WTC11 (cell line): ENCODE measurements at regions not wholly inside any gene's neighbourhood (a gene's known extent, or its start where the extent isn't known, plus 50 kb on each side); places are given as distances from the start of the nearest gene placed in this dataset.

Source experiments
- ATAC-seq: fragments of 200-7000 bp; cut with Tn5 transposase; 2 replicates; pipeline ENCODE4 v1.10.0; 2021; ENCODE audit warnings: mild to moderate bottlenecking, moderate library complexity
- CTCF ChIA-PET: fragments of 300-600 bp; sonication (Branson Sonifier 250); formaldehyde crosslinking; loops from one replicate; lab custom pipeline; 2021; ENCODE audit warnings: antibody characterized with exemption; lab: Charles Lee
- POLR2A ChIA-PET: fragments of 350-600 bp; sonication (Branson Sonifier 250); formaldehyde crosslinking; loops from one replicate; lab custom pipeline; 2021; ENCODE audit warnings: antibody characterized with exemption; lab: Charles Lee
- DNase-seq: peaks from one replicate; pipeline ENCODE4 v3.0.0; 2021; ENCODE audit warnings: low spot score
- H3K27ac Mint-ChIP-seq: 2 replicates; pipeline ENCODE4 v1.8.0; 2021; ENCODE audit warnings: mixed read lengths
- H3K27me3 Mint-ChIP-seq: 2 replicates; pipeline ENCODE4 v1.8.0; 2021; ENCODE audit warnings: low read depth, mild to moderate bottlenecking, moderate library complexity, mixed read lengths
- H3K36me3 Mint-ChIP-seq: 2 replicates; pipeline ENCODE4 v1.8.0; 2021; ENCODE audit warnings: mixed read lengths
- H3K4me1 Mint-ChIP-seq: 2 replicates; pipeline ENCODE4 v1.8.0; 2022; ENCODE audit warnings: mixed read lengths
- H3K4me3 Mint-ChIP-seq: 2 replicates; pipeline ENCODE4 v1.8.0; 2021; ENCODE audit warnings: mild to moderate bottlenecking, moderate library complexity, mixed read lengths
- H3K9me3 Mint-ChIP-seq: 2 replicates; pipeline ENCODE4 v1.8.0; 2021; ENCODE audit warnings: mixed read lengths
- ATF1 ChIP-seq: sonication (generic); formaldehyde crosslinking; IDR thresholded peaks from 2 replicates; pipeline ENCODE4 v1.8.1; 2023; ENCODE audit warnings: mild to moderate bottlenecking, moderate library complexity, missing genetic modification reagents
- CBFB ChIP-seq: sonication (generic); formaldehyde crosslinking; IDR thresholded peaks from 2 replicates; pipeline ENCODE4 v1.8.1; 2022; ENCODE audit warnings: mild to moderate bottlenecking, low read depth, missing genetic modification reagents
- ESRRA ChIP-seq: sonication (generic); formaldehyde crosslinking; IDR thresholded peaks from 2 replicates; pipeline ENCODE4 v1.8.1; 2022; ENCODE audit warnings: mild to moderate bottlenecking, missing genetic modification reagents, borderline replicate concordance
- FOXK1 ChIP-seq: sonication (generic); formaldehyde crosslinking; IDR thresholded peaks from 2 replicates; pipeline ENCODE4 v1.8.0; 2022; ENCODE audit warnings: mild to moderate bottlenecking, moderate library complexity, missing genetic modification reagents
- GTF2I ChIP-seq: fragments of 250-450 bp; sonication (Bioruptor Pico); conservative IDR thresholded peaks from 2 replicates; pipeline ENCODE4 v1.4.0; 2021; ENCODE audit warnings: mild to moderate bottlenecking
- IRF2 ChIP-seq: sonication (generic); formaldehyde crosslinking; IDR thresholded peaks from 2 replicates; pipeline ENCODE4 v1.8.0; 2022; ENCODE audit warnings: low read depth, missing genetic modification reagents, borderline replicate concordance
- MXD4 ChIP-seq: fragments of 250-450 bp; sonication (Bioruptor Pico); IDR thresholded peaks from 2 replicates; pipeline ENCODE4 v1.8.0; 2021; ENCODE audit warnings: mild to moderate bottlenecking, moderate library complexity, borderline replicate concordance
- NR1H2 ChIP-seq: sonication (generic); formaldehyde crosslinking; IDR thresholded peaks from 2 replicates; pipeline ENCODE4 v1.9.0; 2021; ENCODE audit warnings: mild to moderate bottlenecking, moderate library complexity, missing genetic modification reagents
- RORB ChIP-seq: fragments of 250-450 bp; sonication (Bioruptor Pico); IDR thresholded peaks from 2 replicates; pipeline ENCODE4 v1.9.0; 2021; ENCODE audit warnings: mild to moderate bottlenecking
- ZNF121 ChIP-seq: sonication (generic); formaldehyde crosslinking; IDR thresholded peaks from 2 replicates; pipeline ENCODE4 v1.8.0; 2023; ENCODE audit warnings: missing genetic modification reagents
- ZNF138 ChIP-seq: sonication (generic); formaldehyde crosslinking; conservative IDR thresholded peaks from 2 replicates; pipeline ENCODE4 v1.8.1; 2022; ENCODE audit warnings: mild to moderate bottlenecking, moderate library complexity, missing genetic modification reagents
- ZNF396 ChIP-seq: fragments of 250-450 bp; sonication (Bioruptor Pico); IDR thresholded peaks from 2 replicates; pipeline ENCODE4 v1.8.0; 2021; ENCODE audit warnings: mild to moderate bottlenecking, moderate library complexity, borderline replicate concordance
- TF ChIP-seq, protein P1 (sequence below): sonication (generic); formaldehyde crosslinking; IDR thresholded peaks from 2 replicates; pipeline ENCODE4 v1.8.1; 2023; ENCODE audit warnings: mild to moderate bottlenecking, missing genetic modification reagents, moderate library complexity
- TF ChIP-seq, protein P2 (sequence below): sonication (generic); formaldehyde crosslinking; IDR thresholded peaks from 2 replicates; pipeline ENCODE4 v1.8.1; 2023; ENCODE audit warnings: mild to moderate bottlenecking, missing genetic modification reagents
- TF ChIP-seq, protein P3 (sequence below): fragments of 250-450 bp; sonication (Bioruptor Pico); IDR thresholded peaks from 2 replicates; pipeline ENCODE4 v1.9.0; 2021; ENCODE audit warnings: mild to moderate bottlenecking, borderline replicate concordance
- TF ChIP-seq, protein P4 (sequence below): sonication (generic); formaldehyde crosslinking; IDR thresholded peaks from 2 replicates; pipeline ENCODE4 v1.8.1; 2022; ENCODE audit warnings: missing genetic modification reagents, borderline replicate concordance
- TF ChIP-seq, protein P5 (sequence below): fragments of 250-450 bp; sonication (Bioruptor Pico); IDR thresholded peaks from 2 replicates; pipeline ENCODE4 v1.9.0; 2021; ENCODE audit warnings: moderate library complexity, mild to moderate bottlenecking, inconsistent platforms, borderline replicate concordance
- TF ChIP-seq, protein P6 (sequence below): fragments of 250-450 bp; sonication (Bioruptor Pico); IDR thresholded peaks from 2 replicates; pipeline ENCODE4 v1.8.0; 2021; ENCODE audit warnings: mild to moderate bottlenecking
- TF ChIP-seq, protein P7 (sequence below): fragments of 250-450 bp; sonication (Bioruptor Pico); IDR thresholded peaks from 2 replicates; pipeline ENCODE4 v1.9.0; 2021; ENCODE audit warnings: mild to moderate bottlenecking

DNA sequence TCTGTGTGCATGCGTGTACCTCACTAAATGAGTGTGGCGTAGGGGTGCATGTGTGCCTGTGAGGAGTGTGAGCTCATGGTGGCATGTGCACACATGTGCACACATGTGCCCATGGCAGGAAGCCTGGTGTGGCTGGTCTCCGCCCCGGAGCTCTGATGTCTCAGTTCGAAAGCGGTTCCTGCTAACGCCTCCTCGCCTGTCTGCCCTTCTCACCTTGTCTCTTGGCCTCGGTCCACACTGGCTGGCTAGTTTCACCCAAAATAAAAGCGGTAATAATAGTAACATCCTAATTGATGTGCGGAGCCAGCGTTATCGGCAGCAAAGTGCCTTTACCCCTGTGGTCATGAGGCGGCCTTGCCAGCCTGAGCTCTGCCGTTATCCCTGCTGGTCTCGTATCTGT, 1190.4 kb downstream of the BRD1 start (continued):
- TF ChIP-seq, protein P1, sequence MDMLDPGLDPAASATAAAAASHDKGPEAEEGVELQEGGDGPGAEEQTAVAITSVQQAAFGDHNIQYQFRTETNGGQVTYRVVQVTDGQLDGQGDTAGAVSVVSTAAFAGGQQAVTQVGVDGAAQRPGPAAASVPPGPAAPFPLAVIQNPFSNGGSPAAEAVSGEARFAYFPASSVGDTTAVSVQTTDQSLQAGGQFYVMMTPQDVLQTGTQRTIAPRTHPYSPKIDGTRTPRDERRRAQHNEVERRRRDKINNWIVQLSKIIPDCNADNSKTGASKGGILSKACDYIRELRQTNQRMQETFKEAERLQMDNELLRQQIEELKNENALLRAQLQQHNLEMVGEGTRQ (CRISPR knock-in tag): no peak
- TF ChIP-seq, protein P2, sequence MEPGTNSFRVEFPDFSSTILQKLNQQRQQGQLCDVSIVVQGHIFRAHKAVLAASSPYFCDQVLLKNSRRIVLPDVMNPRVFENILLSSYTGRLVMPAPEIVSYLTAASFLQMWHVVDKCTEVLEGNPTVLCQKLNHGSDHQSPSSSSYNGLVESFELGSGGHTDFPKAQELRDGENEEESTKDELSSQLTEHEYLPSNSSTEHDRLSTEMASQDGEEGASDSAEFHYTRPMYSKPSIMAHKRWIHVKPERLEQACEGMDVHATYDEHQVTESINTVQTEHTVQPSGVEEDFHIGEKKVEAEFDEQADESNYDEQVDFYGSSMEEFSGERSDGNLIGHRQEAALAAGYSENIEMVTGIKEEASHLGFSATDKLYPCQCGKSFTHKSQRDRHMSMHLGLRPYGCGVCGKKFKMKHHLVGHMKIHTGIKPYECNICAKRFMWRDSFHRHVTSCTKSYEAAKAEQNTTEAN (CRISPR knock-in tag): no peak
- TF ChIP-seq, protein P3, sequence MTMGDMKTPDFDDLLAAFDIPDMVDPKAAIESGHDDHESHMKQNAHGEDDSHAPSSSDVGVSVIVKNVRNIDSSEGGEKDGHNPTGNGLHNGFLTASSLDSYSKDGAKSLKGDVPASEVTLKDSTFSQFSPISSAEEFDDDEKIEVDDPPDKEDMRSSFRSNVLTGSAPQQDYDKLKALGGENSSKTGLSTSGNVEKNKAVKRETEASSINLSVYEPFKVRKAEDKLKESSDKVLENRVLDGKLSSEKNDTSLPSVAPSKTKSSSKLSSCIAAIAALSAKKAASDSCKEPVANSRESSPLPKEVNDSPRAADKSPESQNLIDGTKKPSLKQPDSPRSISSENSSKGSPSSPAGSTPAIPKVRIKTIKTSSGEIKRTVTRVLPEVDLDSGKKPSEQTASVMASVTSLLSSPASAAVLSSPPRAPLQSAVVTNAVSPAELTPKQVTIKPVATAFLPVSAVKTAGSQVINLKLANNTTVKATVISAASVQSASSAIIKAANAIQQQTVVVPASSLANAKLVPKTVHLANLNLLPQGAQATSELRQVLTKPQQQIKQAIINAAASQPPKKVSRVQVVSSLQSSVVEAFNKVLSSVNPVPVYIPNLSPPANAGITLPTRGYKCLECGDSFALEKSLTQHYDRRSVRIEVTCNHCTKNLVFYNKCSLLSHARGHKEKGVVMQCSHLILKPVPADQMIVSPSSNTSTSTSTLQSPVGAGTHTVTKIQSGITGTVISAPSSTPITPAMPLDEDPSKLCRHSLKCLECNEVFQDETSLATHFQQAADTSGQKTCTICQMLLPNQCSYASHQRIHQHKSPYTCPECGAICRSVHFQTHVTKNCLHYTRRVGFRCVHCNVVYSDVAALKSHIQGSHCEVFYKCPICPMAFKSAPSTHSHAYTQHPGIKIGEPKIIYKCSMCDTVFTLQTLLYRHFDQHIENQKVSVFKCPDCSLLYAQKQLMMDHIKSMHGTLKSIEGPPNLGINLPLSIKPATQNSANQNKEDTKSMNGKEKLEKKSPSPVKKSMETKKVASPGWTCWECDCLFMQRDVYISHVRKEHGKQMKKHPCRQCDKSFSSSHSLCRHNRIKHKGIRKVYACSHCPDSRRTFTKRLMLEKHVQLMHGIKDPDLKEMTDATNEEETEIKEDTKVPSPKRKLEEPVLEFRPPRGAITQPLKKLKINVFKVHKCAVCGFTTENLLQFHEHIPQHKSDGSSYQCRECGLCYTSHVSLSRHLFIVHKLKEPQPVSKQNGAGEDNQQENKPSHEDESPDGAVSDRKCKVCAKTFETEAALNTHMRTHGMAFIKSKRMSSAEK (CRISPR knock-in tag): no peak

DNA sequence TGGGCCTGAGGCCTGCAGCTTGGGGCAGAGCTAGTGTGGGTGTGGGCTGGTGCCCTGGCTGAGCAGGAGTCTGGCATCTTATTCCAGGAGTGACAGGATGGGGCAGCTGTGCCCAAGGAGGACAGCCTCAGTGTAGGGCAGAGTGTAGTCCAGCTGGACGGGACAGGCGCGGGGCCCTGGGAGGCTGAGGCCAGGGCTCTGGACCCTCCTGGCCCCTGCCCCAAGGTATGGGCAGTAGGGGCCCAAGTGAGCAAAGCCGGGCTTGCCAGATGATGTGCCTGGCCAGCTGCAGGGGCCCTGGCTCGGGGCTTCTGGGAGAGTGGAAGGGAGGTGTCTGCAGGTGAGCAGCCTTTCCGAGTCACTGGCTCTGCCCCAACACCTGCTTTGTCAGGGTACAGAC, 1190.9 kb downstream of the BRD1 start:
- CTCF ChIA-PET: no interaction called here
- H3K4me3 Mint-ChIP-seq: no peak overlapping the region
- no peaks in the 10 kb centered on the region for H3K27me3 Mint-ChIP-seq
- no peaks in the 10 kb centered on the region for H3K9me3 Mint-ChIP-seq
- no peak overlapping the region for H3K27ac Mint-ChIP-seq
- no peaks in the 10 kb centered on the region for H3K4me1 Mint-ChIP-seq
- ATAC-seq (no peak), DNase-seq (no peak)
- POLR2A ChIA-PET: no interaction called here
- no peaks in the 10 kb centered on the region for H3K36me3 Mint-ChIP-seq
- TF ChIP-seq ATF1 (CRISPR knock-in tag): no peak

DNA sequence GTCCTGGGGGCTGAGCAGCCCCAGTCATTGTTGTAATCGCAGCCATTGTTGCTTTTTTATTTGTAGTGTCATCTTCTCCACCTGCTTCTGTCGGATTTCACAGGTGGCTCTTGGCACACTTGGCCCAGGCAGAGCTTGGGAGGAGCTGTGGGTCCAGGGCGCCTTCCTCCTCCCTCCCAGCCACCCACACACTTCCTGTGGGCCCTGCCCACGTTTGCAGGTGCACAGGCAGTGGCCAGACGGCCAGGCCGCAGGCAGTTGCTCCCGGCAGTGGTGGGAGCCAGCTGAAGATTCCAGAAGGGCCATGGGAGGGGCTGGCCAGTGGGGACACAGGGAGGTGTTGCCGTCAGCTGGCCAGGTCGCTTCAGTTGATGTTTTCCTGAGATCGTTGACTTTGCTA, 1191.9 kb downstream of the BRD1 start:
- H3K4me1 Mint-ChIP-seq: no peaks in the 10 kb centered on the region
- ATAC-seq (no peak), DNase-seq (no peak)
- H3K36me3 Mint-ChIP-seq: no peaks in the 10 kb centered on the region
- TF ChIP-seq NR1H2 (CRISPR knock-in tag) (no peak), GTF2I (CRISPR knock-in tag) (no peak), FOXK1 (CRISPR knock-in tag) (no peak)
- H3K27me3 Mint-ChIP-seq: no peaks in the 10 kb centered on the region
- H3K4me3 Mint-ChIP-seq: no peak overlapping the region
- ChIA-PET CTCF (no interaction called here), POLR2A (no interaction called here)
- H3K9me3 Mint-ChIP-seq: no peaks in the 10 kb centered on the region
- H3K27ac Mint-ChIP-seq: peak overlapping the region; percentile 83; the same call in 1 of the 2 replicates

DNA sequence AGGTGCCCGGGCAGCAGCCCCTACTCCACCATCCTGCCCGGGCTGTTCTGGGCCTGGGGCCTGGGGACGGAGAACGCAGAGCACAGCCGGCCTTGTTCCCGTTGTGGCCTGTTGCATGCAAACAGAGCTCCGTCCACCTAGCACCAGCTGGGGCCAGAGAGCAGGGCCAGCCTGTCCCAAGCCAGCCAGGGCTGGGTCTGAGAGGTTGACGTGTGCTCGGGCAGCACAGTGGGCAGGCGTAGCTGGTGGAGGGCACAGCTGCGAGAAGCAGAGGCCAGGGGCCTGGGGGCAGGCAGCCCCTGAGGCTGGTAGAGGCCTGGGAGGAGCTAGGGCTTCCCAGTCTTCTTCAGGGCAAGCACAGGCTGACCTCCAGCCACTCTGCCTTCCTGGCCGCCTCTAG, 1192.6 kb downstream of the BRD1 start:
- DNase-seq (no peak), ATAC-seq (no peak)
- Mint-ChIP-seq H3K27ac (no peak overlapping the region), H3K4me3 (no peak overlapping the region), H3K4me1 (no peaks in the 10 kb centered on the region; the same call in 1 of the 2 replicates), H3K36me3 (no peaks in the 10 kb centered on the region), H3K27me3 (no peaks in the 10 kb centered on the region), H3K9me3 (no peaks in the 10 kb centered on the region)
- TF ChIP-seq, protein P4, sequence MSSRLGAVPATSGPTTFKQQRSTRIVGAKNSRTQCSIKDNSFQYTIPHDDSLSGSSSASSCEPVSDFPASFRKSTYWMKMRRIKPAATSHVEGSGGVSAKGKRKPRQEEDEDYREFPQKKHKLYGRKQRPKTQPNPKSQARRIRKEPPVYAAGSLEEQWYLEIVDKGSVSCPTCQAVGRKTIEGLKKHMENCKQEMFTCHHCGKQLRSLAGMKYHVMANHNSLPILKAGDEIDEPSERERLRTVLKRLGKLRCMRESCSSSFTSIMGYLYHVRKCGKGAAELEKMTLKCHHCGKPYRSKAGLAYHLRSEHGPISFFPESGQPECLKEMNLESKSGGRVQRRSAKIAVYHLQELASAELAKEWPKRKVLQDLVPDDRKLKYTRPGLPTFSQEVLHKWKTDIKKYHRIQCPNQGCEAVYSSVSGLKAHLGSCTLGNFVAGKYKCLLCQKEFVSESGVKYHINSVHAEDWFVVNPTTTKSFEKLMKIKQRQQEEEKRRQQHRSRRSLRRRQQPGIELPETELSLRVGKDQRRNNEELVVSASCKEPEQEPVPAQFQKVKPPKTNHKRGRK (CRISPR knock-in tag): no peak
- TF ChIP-seq ESRRA (CRISPR knock-in tag) (no peak), CBFB (no peak), ZNF121 (no peak), ATF1 (CRISPR knock-in tag) (no peak), ZNF396 (no peak), ZNF138 (CRISPR knock-in tag) (no peak), IRF2 (CRISPR knock-in tag) (no peak), MXD4 (no peak), RORB (CRISPR knock-in tag) (no peak)
- TF ChIP-seq, protein P5, sequence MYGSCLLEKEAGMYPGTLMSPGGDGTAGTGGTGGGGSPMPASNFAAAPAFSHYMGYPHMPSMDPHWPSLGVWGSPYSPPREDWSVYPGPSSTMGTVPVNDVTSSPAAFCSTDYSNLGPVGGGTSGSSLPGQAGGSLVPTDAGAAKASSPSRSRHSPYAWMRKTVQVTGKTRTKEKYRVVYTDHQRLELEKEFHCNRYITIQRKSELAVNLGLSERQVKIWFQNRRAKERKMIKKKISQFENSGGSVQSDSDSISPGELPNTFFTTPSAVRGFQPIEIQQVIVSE: no peak
- TF ChIP-seq, protein P6, sequence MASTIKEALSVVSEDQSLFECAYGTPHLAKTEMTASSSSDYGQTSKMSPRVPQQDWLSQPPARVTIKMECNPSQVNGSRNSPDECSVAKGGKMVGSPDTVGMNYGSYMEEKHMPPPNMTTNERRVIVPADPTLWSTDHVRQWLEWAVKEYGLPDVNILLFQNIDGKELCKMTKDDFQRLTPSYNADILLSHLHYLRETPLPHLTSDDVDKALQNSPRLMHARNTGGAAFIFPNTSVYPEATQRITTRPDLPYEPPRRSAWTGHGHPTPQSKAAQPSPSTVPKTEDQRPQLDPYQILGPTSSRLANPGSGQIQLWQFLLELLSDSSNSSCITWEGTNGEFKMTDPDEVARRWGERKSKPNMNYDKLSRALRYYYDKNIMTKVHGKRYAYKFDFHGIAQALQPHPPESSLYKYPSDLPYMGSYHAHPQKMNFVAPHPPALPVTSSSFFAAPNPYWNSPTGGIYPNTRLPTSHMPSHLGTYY: no peak
- TF ChIP-seq, protein P7, sequence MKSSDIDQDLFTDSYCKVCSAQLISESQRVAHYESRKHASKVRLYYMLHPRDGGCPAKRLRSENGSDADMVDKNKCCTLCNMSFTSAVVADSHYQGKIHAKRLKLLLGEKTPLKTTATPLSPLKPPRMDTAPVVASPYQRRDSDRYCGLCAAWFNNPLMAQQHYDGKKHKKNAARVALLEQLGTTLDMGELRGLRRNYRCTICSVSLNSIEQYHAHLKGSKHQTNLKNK (CRISPR knock-in tag): no peak
- ChIA-PET CTCF (no interaction called here), POLR2A (no interaction called here)
